GM23338 (cell line): ENCODE measurements at regions not wholly inside any gene's neighbourhood (a gene's known extent, or its start where the extent isn't known, plus 50 kb on each side); places are given as distances from the start of the nearest gene placed in this dataset.
A peak's percentile ranks its signal among the peaks of the same experiment; 100 is the strongest.

ENCODE experiments used
- ATAC-seq: fragments of 200-7000 bp; cut with Tn5 transposase; 3 replicates; pipeline ENCODE4 v1.9.1; 2020
- DNase-seq: peaks from one replicate; pipeline ENCODE4 v3.0.0-alpha.2; 2015; ENCODE audit warnings: low spot score
- H2AFZ ChIP-seq: fragments of 200-600 bp; sonication (generic); 2 replicates; pipeline ENCODE4 v1.8.0; 2016; ENCODE audit warnings: antibody characterized with exemption, mild to moderate bottlenecking, moderate library complexity
- H3F3A ChIP-seq: fragments of 200-600 bp; sonication (generic); replicated peaks from 2 replicates; pipeline ENCODE4 v1.8.0; 2017; ENCODE audit warnings: antibody characterized with exemption, mixed run types, low read depth
- H3K27ac ChIP-seq: fragments of 200-600 bp; sonication (generic); 2 replicates; pipeline ENCODE4 v1.6.1; 2016; ENCODE audit warnings: low read depth
- H3K27me3 ChIP-seq: fragments of 200-600 bp; sonication (generic); 2 replicates; pipeline ENCODE4 v1.8.0; 2016; ENCODE audit warnings: mild to moderate bottlenecking, mixed run types, moderate library complexity; ENCODE audit not compliant: insufficient read depth
- H3K36me3 ChIP-seq: fragments of 200-600 bp; sonication (generic); 2 replicates; pipeline ENCODE4 v1.8.0; 2016; ENCODE audit warnings: mild to moderate bottlenecking; ENCODE audit not compliant: insufficient read depth
- H3K4me1 ChIP-seq: fragments of 200-600 bp; sonication (generic); 2 replicates; pipeline ENCODE4 v1.8.0; 2016; ENCODE audit warnings: mild to moderate bottlenecking, moderate library complexity; ENCODE audit not compliant: insufficient read depth
- H3K4me2 ChIP-seq: fragments of 200-600 bp; sonication (generic); 2 replicates; pipeline ENCODE4 v1.7.1; 2017; ENCODE audit warnings: mixed run types
- H3K4me3 ChIP-seq: fragments of 200-600 bp; sonication (generic); 2 replicates; pipeline ENCODE4 v1.6.1; 2016; ENCODE audit warnings: mixed run types
- H3K79me2 ChIP-seq: fragments of 200-600 bp; sonication (generic); replicated peaks from 2 replicates; pipeline ENCODE4 v1.8.0; 2017; ENCODE audit warnings: mild to moderate bottlenecking; ENCODE audit not compliant: insufficient read depth
- H3K9me2 ChIP-seq: fragments of 200-600 bp; sonication (generic); 2 replicates; pipeline ENCODE4 v1.8.0; 2017; ENCODE audit not compliant: insufficient read depth
- H4K20me1 ChIP-seq: fragments of 200-600 bp; sonication (generic); replicated peaks from 2 replicates; pipeline ENCODE4 v1.8.0; 2017; ENCODE audit warnings: mild to moderate bottlenecking; ENCODE audit not compliant: insufficient read depth
- H3K27ac Mint-ChIP-seq: 2 replicates; pipeline ENCODE4 v1.8.0; 2020; ENCODE audit warnings: inconsistent platforms, mild to moderate bottlenecking, moderate library complexity, mixed read lengths
- H3K27me3 Mint-ChIP-seq: 3 replicates; pipeline ENCODE4 v1.8.0; 2022; ENCODE audit warnings: low read depth, mild to moderate bottlenecking, moderate library complexity, mixed read lengths, inconsistent platforms; ENCODE audit not compliant: insufficient read depth, poor library complexity
- H3K36me3 Mint-ChIP-seq: 3 replicates; pipeline ENCODE4 v1.8.0; 2021; ENCODE audit warnings: low read depth, mild to moderate bottlenecking, inconsistent platforms, moderate library complexity, mixed read lengths
- H3K4me1 Mint-ChIP-seq: 3 replicates; pipeline ENCODE4 v1.8.0; 2020; ENCODE audit warnings: mild to moderate bottlenecking, inconsistent platforms, mixed read lengths
- H3K4me3 Mint-ChIP-seq: 3 replicates; pipeline ENCODE4 v1.8.0; 2021; ENCODE audit warnings: moderate library complexity, mild to moderate bottlenecking, inconsistent platforms, mixed read lengths
- H3K9me3 Mint-ChIP-seq: 3 replicates; pipeline ENCODE4 v1.8.0; 2020; ENCODE audit warnings: moderate library complexity, mild to moderate bottlenecking, inconsistent platforms, mixed read lengths
- CREB1 ChIP-seq: fragments of 250-450 bp; sonication (Bioruptor Pico); IDR thresholded peaks from 2 replicates; pipeline ENCODE4 v1.5.0; 2020; ENCODE audit warnings: low read depth, mild to moderate bottlenecking, moderate library complexity
- CTCF ChIP-seq, 2 experiments: fragments of 200-600 bp in 1 of 2; sonication (generic) in 1 of 2; conservative IDR thresholded peaks; 2 replicates each; pipeline versions ENCODE4 v1.5.1 to v1.6.1; 2016 to 2017; ENCODE audit warnings: antibody characterized with exemption in 2 of 2, low read depth in 2 of 2, mild to moderate bottlenecking in 2 of 2, moderate library complexity in 1 of 2
- EZH2phosphoT487 ChIP-seq: fragments of 200-600 bp; sonication (generic); IDR thresholded peaks from one replicate; pipeline ENCODE4 v1.8.1; 2018; ENCODE audit warnings: antibody characterized with exemption; ENCODE audit not compliant: unreplicated experiment
- JUNB ChIP-seq: IDR thresholded peaks from one replicate; pipeline ENCODE4 v1.6.1; 2016; ENCODE audit warnings: antibody characterized with exemption; ENCODE audit not compliant: unreplicated experiment
- NANOG ChIP-seq: IDR thresholded peaks from 2 replicates; pipeline ENCODE4 v1.6.1; 2016; ENCODE audit warnings: antibody characterized with exemption, borderline replicate concordance
- POLR2AphosphoS5 ChIP-seq: IDR thresholded peaks from 2 replicates; pipeline ENCODE4 v1.6.1; 2016; ENCODE audit warnings: antibody characterized with exemption, low read depth
- REST ChIP-seq: IDR thresholded peaks from one replicate; pipeline ENCODE4 v1.6.1; 2018; ENCODE audit warnings: antibody characterized with exemption; ENCODE audit not compliant: unreplicated experiment

GRCh38 chr10:30751678-30752331 is 122.3 kb upstream of the LYZL2 start:
- no peaks in the 10 kb centered on the region for H3K4me1 ChIP-seq
- DNase-seq (peak; percentile 84), ATAC-seq (peak; percentile 99)
- H2AFZ ChIP-seq = peak overlapping the region; percentile 76
- H3K36me3 Mint-ChIP-seq = no peaks in the 10 kb centered on the region
- H3K4me2 ChIP-seq = no peak overlapping the region
- peaks cover 5% of the 10 kb centered on the region for H3K27me3 Mint-ChIP-seq
- H3K27me3 ChIP-seq = no peaks in the 10 kb centered on the region
- no peaks in the 10 kb centered on the region for H3K9me2 ChIP-seq
- H3K36me3 ChIP-seq = no peaks in the 10 kb centered on the region
- peaks cover 2% of the 10 kb centered on the region; the same call in 1 of the 3 replicates for H3K4me1 Mint-ChIP-seq
- H3K27ac Mint-ChIP-seq = no peak overlapping the region
- no peak overlapping the region for H3K27ac ChIP-seq
- no peaks in the 10 kb centered on the region for H3K79me2 ChIP-seq
- no peaks in the 10 kb centered on the region for H3F3A ChIP-seq
- H3K4me3 ChIP-seq = no peak overlapping the region
- no peak overlapping the region for H3K4me3 Mint-ChIP-seq
- H4K20me1 ChIP-seq = no peaks in the 10 kb centered on the region
- no peaks in the 10 kb centered on the region; the same call in 2 of the 3 replicates for H3K9me3 Mint-ChIP-seq
- TF ChIP-seq POLR2AphosphoS5 (no peak), JUNB (no peak), CREB1 (CRISPR knock-in tag) (no peak), CTCF (conservative IDR thresholded peaks at IDR 0.05; ENCODE audit: low read depth in 2 of 2) (peak; percentile 97 to 99), REST (no peak)

DNA sequence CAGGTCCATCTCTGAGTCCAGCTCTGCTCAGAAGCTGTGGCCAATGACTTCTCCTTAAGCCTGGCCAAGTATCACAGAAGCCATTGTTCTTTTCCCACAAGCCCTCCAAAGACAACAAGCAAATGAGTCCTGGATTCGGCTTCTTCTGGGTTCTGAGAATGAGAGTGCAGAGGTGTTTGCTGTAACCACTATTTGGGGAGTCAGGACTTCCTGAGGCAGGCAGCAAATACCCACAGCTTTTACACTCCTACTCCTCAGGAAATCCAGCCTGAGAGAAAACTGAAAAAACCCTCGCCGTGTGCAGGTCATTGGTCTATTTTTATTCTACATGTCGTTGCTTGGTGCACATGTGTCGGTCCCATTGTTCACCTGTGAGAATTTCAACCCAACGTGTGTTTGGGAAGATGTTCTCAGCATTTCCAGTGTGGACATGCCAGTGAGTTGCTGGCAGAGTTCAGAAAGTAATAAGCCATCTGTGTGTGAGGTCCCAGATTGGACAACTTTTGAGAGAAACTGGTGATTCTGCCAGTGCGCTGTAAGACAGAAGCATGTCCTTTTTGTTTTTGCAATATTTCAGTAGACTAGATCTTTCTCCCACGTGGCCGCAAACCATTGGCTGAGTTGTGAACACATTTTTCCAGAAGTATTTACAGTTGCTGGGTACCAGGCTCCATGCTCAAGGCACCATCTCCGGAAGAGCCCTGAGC is 121.6 kb upstream of the LYZL2 start:
- Histone ChIP-seq H3K27ac (no peak overlapping the region), H3K4me3 (no peak overlapping the region), H3K4me1 (no peaks in the 10 kb centered on the region), H3K79me2 (no peaks in the 10 kb centered on the region), H3K9me2 (no peaks in the 10 kb centered on the region), H3K27me3 (no peaks in the 10 kb centered on the region), H3F3A (no peaks in the 10 kb centered on the region), H2AFZ (peak overlapping the region; percentile 76), H4K20me1 (no peaks in the 10 kb centered on the region), H3K4me2 (no peak overlapping the region), H3K36me3 (no peaks in the 10 kb centered on the region)
- Mint-ChIP-seq H3K36me3 (no peaks in the 10 kb centered on the region), H3K27ac (no peak overlapping the region), H3K27me3 (peaks cover 5% of the 10 kb centered on the region), H3K4me1 (peaks cover 2% of the 10 kb centered on the region; the same call in 1 of the 3 replicates), H3K9me3 (no peaks in the 10 kb centered on the region; the same call in 2 of the 3 replicates), H3K4me3 (no peak overlapping the region)
- ATAC-seq (no peak), DNase-seq (no peak)
- no peak for TF ChIP-seq NANOG
- no peak for TF ChIP-seq POLR2AphosphoS5
- TF ChIP-seq EZH2phosphoT487 = no peak
- TF ChIP-seq REST = no peak
